GM23248 (cell line): ENCODE measurements at regions not wholly inside any gene's neighbourhood (a gene's known extent, or its start where the extent isn't known, plus 50 kb on each side); places are given as distances from the start of the nearest gene placed in this dataset.

Experiments used
- EZH2 ChIP-seq: fragments of 200-600 bp; sonication (generic); IDR thresholded peaks from 2 replicates; pipeline ENCODE4 v1.6.1; 2018; ENCODE audit warnings: antibody characterized with exemption, mild to moderate bottlenecking; ENCODE audit not compliant: insufficient read depth, poor library complexity, severe bottlenecking
- EZH2phosphoT487 ChIP-seq: fragments of 200-600 bp; sonication (generic); IDR thresholded peaks from 2 replicates; pipeline ENCODE4 v1.6.1; 2018; ENCODE audit warnings: antibody characterized with exemption, moderate library complexity, mild to moderate bottlenecking, low read depth; ENCODE audit not compliant: insufficient read depth

DNA sequence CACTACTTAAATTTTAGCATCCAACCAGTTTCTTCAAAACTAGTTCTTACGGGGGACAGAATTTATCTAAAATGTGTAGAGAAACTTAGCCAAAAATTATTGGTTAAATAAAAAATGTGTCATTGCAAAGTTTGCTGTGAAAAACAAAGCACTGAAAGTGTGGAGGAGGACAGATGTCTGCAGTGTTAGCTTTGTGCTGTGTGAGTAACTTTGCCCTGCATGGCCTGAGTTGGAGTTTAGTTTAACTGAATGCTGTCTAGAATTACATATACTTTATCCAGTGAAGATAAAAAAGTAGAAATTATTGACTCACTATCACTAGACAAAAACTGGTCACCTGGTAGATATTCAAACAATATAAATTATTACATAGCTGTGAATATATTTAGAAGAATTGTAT is 1225.2 kb upstream of the CELF4 start:
- TF ChIP-seq EZH2phosphoT487, result no peak
- no peak for TF ChIP-seq EZH2
